NCI-H146 (cell line): ENCODE measurements at regions not wholly inside any gene's neighbourhood (a gene's known extent, or its start where the extent isn't known, plus 50 kb on each side); places are given as distances from the start of the nearest gene placed in this dataset.

Source experiments
- DNase-seq: peaks from one replicate; lab custom pipeline; 2025; lab: John Stamatoyannopoulos, UW

DNA sequence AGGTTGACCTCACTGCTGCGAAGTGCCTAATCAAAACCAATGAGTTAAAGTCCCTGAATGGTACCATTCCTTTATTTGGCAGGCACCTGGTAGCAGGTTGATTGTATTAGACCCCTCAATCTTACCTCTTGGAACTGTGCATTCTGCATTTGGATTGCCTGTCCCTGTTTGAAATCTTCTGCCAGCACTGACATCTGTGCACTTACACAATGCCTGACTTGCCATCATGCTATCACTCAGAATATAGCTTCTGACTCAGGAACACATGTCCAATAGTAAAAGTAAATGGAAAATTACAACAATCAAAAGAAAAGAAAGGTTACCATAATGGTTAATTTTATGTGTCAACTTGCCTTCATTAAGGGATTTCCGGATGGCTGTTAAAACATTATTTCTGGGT is 366.0 kb upstream of the PDGFD start:
- no peak for DNase-seq

DNA sequence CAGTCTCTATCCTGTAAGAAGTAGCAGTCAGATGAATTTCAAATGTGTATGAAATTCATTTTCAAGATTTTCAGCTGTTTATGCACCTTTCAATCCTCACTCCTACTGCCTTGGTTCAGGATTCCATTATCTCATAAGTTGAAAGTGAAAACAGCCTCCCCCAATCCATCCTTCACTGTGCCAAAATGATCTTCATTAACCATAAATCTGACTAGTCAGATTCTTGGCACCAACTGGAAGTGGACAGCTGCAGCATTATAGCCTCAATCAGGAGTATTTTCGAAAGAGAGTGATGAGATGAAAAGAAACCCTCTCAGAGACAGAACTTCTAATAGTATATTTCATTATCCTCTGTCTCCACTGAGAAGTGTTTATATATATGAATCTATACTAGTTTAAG is 365.3 kb upstream of the PDGFD start:
- no peak for DNase-seq

DNA sequence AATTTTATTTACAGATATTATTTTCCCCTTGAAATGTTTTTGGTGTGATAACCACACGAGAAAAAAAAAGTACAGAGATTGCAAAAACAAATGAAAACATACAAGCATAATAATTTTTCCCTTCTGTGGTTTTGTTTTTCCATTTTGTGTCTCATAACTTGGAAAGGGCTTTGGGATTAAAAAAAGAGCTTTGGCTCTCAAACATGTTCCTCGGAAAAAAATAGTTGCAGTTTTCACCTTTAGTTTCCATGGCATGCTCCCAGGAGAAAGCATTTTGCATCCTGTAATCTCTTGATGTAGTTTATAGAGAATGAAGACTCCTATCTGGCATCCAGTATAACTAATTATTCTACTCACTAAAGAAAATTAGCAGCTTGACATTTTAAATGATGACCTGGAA is 362.1 kb upstream of the PDGFD start:
- no peak for DNase-seq

DNA sequence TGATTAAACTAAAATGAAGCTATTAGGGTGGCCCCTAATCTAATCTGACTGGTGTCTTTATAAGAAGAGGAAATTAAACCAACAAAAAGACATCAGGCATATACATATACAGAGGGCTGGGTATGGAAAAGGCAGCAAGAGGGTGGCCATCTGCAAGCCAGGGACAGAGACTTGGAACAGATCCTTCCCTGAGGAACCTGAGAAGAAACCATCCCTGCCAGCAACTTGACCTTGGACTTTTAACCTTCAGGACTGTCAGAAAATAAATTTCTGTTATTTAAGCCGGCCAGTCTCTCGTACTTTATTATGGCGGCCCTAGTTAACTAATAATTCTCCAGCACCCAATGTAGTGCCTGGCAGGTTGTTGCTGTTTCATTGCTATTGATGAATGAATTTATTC is 361.5 kb upstream of the PDGFD start:
- DNase-seq = no peak

DNA sequence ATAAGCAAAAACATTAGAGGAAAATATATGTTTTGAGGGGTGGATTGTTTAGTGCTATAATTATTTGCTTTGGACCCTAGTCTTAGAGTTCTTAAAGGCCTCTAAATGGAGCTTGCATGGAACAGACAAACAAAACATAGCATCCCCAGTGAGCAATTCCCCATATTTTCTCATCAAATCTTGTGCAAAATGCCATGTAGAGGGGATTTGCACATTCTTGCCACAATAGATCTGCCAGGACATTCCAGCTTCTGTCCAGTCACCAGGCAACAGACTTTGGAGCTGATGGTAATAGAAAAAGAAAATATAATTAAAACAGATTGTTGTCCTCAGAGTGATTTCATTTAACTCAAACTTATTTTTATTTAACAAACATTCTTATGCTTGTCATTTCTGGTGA is 360.3 kb upstream of the PDGFD start:
- DNase-seq = no peak

DNA sequence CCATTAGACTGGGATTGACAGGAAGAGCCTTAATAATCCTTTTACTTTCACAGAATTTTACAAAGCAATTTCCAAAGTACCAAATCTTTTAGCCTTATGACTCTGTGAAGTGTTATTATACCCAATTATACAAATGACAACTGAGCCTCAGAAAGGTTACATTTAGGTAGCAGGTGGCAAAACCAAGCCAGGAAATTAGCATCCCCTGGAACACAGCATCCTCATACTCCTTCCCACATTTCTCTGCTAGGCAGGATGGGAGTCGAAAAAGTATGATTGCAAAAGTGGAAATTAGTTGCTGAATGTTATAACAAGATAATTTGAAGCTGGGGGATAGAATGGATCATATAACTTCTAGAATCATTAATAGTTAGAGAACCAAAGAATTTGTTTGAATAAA is 359.7 kb upstream of the PDGFD start:
- DNase-seq = no peak

- no peak for DNase-seq
Measured at GRCh38 chr11:104522650-104523049, 358.7 kb upstream of the PDGFD start.

GRCh38 chr11:104522123-104522522 is 358.2 kb upstream of the PDGFD start:
- DNase-seq = no peak

DNA sequence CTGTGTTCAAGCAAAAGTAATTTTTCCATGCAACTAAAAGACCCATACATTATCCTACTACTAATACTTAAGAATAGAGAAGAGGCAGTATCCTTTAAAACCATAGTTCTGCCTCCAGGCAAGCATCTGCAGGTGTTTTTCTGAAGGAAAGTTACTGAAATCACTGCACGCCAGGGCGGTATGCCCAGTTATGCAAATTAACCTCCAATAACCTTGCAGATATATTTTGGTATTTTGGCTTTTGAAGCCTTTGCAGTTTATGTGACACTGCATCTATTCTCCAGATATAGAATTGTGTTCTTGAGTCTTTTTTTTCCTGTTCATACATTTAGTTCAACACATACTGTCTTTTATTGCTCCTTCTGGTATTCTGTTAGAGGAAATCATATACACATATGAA is 346.2 kb upstream of the PDGFD start:
- no peak for DNase-seq

DNA sequence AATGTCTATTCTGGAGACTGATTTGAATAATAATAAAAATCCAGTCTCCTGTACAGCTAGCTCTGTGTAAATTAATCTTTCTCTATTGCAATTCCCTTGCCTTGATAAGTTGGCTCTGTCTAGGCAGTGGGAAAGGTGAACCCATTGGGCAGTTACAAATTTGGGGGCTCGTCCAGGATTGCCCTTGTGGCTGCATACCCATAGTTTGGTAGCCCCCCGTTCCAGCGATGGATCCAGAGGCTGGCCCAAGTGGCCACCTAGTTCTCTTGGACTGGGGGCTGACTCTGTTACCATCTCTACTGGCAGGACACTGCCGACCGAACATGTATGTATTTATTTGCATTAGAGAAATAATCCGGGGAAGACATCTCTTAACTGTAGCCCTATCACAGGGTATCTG is 326.2 kb upstream of the PDGFD start:
- DNase-seq = no peak

- DNase-seq = no peak
Measured at GRCh38 chr11:104488561-104488960, 324.6 kb upstream of the PDGFD start.

GRCh38 chr11:104487046-104487806 is 323.3 kb upstream of the PDGFD start:
- no peak for DNase-seq

DNA sequence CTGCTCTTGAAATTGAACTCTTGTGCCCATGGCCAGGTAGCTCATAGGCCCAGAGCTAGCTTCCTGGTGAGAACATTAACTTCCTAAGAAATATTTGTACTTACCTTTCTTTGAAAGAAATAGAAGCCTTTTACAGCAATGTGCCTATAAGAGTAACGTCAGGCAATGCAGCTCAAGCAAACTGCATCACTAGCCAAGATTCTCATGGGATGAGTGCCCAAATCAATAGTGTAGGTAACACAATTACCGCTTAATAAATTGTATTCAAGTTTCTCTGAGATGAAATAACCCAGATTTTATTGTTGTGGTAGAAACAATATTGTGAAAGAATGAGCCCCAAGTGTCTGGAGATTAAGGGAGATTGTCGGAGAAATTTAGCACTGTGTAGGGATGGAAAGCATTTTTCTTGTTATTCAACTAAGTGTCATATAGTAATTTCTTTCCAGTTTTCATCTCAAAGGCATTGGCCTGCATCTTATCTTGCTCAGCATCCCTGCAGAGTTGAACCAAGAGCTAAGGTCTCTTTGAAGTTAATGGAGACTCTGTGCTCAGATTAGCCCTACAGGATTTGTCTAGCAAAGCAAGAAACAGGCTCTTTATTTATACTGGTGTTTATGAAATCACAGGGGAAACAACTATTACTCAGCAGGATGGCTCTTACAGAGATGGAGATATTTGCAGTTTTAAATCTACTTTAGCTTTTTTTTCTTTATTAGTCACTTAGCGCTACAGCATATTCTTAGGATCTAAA is 321.0 kb upstream of the PDGFD start:
- DNase-seq = no peak

- DNase-seq = no peak
Measured at GRCh38 chr11:104476898-104477297, 313.0 kb upstream of the PDGFD start.

GRCh38 chr11:104476454-104476853 is 312.5 kb upstream of the PDGFD start:
- no peak for DNase-seq

GRCh38 chr11:104467404-104467803 is 303.5 kb upstream of the PDGFD start:
- no peak for DNase-seq

GRCh38 chr11:104465321-104465720 is 301.4 kb upstream of the PDGFD start:
- DNase-seq = no peak

DNA sequence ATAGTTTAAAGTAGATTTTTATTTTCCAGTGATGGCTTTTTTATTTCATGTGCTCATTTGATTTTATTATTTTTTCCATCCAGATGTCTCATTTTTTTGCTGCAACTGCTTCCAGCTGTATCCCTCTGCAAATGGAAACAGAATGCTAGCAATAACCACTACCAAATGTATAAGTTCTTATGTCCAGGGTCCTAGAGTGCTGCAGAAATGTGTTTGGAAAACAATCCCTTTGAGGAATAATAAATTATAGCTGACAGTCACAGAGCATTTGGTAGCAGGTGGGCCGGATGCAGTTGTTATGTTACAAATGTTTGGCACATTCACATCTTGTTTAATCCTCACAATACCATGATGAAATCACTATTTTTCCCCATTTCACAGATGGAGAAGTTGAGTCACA is 300.7 kb upstream of the PDGFD start:
- no peak for DNase-seq

- DNase-seq = no peak
Measured at GRCh38 chr11:104462341-104462740, 298.4 kb upstream of the PDGFD start.

DNA sequence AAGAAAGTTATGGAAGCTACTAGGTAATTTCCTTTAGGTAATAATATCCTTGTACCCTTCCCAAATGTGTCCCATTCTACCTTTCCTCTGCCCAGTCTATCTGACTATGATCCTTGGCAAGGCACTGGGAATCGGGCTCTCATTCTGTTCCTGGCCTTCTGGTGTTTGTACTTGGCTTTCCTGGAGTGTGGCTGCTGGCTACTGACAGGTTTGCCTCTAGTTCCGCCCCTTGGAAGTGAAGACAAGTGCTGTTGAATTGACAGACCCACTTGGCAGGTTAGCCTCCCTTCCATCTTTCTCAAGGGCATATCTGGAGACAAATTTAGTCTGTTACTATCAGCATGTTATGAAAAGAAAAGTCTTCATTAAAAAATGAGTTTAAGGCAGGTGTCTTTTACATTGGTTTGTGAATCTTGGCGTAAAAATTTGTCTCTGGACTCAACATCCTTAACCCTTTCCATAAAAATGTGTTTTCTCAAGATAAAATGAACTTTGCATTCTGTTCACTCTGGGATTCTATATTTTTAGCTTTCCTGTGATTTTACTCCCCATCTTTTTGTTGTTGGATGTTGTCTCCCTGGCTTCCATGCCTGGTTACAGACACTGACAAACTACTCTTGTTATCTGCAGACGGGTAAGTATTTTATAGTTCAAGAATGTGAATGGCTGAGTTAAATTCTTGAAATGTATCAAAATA is 287.4 kb upstream of the PDGFD start:
- DNase-seq = no peak

DNA sequence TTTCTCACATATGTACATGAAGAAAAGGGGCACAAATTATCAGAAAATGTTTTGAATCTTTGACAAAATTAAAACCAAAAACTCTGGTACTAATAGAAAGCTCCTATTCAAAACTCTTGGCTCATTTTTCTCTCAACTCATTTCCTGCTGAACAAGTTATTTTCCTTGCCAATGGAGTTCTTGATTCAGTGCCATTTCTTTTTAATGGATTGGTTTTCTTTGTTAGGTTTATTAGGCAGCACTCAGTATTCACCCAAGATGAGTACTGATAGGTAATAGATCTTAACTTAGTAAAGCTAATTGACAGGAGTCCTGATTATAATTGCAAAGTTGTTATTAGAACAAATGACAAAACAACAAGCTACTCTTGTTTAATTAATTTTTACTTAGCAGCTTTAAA is 279.4 kb upstream of the PDGFD start:
- no peak for DNase-seq

- no peak for DNase-seq
Measured at GRCh38 chr11:104442321-104442720, 278.4 kb upstream of the PDGFD start.

DNA sequence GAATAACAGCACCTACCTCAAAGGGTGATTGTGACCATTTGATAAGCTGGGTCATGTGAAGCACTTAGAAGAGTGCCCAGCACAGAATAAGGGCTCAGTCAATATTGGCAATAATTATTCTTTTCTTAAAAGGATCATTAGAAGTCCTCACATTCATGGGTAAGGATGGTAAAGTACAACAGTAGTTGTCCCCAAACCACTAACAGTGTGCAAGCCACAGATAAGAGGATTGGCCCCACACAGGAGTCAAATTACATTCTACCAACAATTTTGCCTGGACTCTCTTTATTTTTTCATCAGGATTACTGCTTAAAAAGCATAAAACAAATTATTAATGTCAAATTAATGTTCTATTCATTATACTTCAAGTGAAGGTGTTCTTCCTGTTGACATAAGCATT is 271.5 kb upstream of the PDGFD start:
- no peak for DNase-seq
